ENCODE measurements at regions not wholly inside any gene's neighbourhood (a gene's known extent, or its start where the extent isn't known, plus 50 kb on each side); places are given as distances from the start of the nearest gene placed in this dataset.

DNA sequence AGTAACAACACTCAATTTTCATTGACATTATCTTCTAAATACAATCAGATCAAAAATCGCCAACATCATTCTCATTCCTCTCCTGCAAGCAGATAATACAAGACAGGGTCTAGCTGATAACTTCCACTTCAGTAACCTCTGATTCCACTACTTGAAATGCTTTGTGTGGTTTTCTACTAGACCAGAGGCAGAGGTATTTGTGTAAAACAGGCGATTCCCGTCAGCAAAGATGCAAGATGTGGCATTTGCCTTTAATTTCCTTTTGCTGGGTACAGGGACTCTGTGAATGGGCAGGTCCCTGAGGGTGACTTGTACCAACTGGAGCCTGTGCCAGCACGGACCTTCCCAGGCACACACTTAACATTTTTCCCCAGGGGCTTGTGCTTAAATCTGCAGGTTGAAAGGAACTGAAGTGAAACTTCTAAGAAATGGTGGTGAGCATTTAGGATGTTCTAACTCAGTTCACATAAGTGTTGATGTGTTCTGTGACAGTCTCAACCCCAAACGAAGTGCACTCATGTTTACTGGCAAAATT, 625.5 kb upstream of the WWC1 start:
- no peaks in the 10 kb centered on the region for H3K27me3 ChIP-seq
- H3K27ac ChIP-seq, result no peak overlapping the region
- DNase-seq, result no peak
- H3K4me3 ChIP-seq, result no peak overlapping the region
- 56 to 57% methylated on average over 3 to 5 of the region's 5 CpGs for WGBS, 2 donors (ENCODE audit: low coverage in 1 of 2)
- TF ChIP-seq POLR2AphosphoS5 (IDR thresholded peaks at IDR 0.05), result no peak
- in situ Hi-C loops (cut with MboI; ENCODE audit: low pct_ligation_motif_present in 1 of 4, low pct_unique_long_range_greater_than_20kb in 1 of 4, low sequenced_read_pairs in 3 of 4) (no loop called here), intact Hi-C loops (cut with DNase I; ENCODE audit: low total_unique reads) (no loop called here)
- H3K4me1 ChIP-seq, result no peaks in the 10 kb centered on the region
- no peaks in the 10 kb centered on the region for H3K9me3 ChIP-seq
- no peaks in the 10 kb centered on the region for H3K36me3 ChIP-seq

DNA sequence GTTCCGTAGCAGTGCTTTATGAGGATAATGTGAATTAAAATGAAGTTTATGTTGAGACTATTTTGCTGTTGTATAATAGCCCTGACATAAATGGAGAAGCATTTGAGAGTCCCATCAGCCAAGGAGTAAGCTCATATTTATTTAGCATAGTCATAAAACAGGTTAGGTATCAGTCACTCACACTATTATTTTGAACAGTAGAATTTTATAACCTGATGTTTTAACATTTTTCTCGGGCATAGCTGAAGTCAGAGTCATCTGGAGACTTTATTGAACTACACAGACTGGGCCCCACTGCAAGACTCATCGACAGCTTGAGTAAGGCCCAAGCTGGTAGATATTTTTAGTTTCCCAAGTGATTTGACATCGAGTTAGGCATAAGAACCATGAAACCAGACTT, 620.3 kb upstream of the WWC1 start:
- in situ Hi-C loops (cut with MboI; ENCODE audit: low pct_ligation_motif_present in 1 of 4, low pct_unique_long_range_greater_than_20kb in 1 of 4, low sequenced_read_pairs in 3 of 4), result no loop called here
- no peaks in the 10 kb centered on the region for H3K27me3 ChIP-seq
- intact Hi-C loops (cut with DNase I; ENCODE audit: low total_unique reads), result no loop called here
- H3K36me3 ChIP-seq, result no peaks in the 10 kb centered on the region
- H3K4me3 ChIP-seq, result no peak overlapping the region
- no peaks in the 10 kb centered on the region for H3K9me3 ChIP-seq
- DNase-seq, result no peak
- H3K4me1 ChIP-seq, result no peaks in the 10 kb centered on the region
- H3K27ac ChIP-seq, result no peak overlapping the region
- 59 to 70% methylated on average over 2 to 4 of the region's 4 CpGs for WGBS, 2 donors (ENCODE audit: low coverage in 1 of 2)
- no peak for TF ChIP-seq POLR2A (IDR thresholded peaks at IDR 0.05)
- no peak for TF ChIP-seq EP300 (IDR thresholded peaks at IDR 0.05; ENCODE audit: low read depth)
- TF ChIP-seq POLR2AphosphoS5 (IDR thresholded peaks at IDR 0.05), result no peak
- TF ChIP-seq, protein P1, sequence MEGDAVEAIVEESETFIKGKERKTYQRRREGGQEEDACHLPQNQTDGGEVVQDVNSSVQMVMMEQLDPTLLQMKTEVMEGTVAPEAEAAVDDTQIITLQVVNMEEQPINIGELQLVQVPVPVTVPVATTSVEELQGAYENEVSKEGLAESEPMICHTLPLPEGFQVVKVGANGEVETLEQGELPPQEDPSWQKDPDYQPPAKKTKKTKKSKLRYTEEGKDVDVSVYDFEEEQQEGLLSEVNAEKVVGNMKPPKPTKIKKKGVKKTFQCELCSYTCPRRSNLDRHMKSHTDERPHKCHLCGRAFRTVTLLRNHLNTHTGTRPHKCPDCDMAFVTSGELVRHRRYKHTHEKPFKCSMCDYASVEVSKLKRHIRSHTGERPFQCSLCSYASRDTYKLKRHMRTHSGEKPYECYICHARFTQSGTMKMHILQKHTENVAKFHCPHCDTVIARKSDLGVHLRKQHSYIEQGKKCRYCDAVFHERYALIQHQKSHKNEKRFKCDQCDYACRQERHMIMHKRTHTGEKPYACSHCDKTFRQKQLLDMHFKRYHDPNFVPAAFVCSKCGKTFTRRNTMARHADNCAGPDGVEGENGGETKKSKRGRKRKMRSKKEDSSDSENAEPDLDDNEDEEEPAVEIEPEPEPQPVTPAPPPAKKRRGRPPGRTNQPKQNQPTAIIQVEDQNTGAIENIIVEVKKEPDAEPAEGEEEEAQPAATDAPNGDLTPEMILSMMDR (IDR thresholded peaks at IDR 0.05), result no peak

DNA sequence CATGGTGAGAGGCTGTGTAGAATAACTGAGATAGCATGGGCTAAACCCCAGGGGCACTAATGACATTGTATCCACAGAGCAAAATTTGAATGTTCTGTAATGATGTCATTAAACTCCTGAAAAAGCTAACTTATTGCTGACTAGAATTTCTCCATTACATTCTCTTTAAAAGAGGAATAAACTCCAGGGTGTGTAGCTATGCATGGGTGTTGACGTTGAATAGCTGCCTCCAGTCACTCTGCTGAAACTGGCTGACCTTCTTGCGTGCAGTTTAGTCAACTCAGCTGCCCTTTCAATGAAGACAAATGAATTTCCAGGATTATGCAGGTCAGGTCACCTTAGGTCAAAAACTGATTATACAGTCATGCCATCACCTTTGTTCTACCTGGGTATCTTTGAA, 617.5 kb upstream of the WWC1 start:
- intact Hi-C loops (cut with DNase I; ENCODE audit: low total_unique reads), result no loop called here
- H3K36me3 ChIP-seq, result no peaks in the 10 kb centered on the region
- no peak for DNase-seq
- in situ Hi-C loops (cut with MboI; ENCODE audit: low pct_ligation_motif_present in 1 of 4, low pct_unique_long_range_greater_than_20kb in 1 of 4, low sequenced_read_pairs in 3 of 4), result no loop called here
- 65% methylated on average over 2 of the region's 2 CpGs; no CpG with 5 or more reads in 1 of the 2 donors for WGBS, 2 donors (ENCODE audit: low coverage in 1 of 2)
- H3K27ac ChIP-seq, result no peak overlapping the region
- no peak for TF ChIP-seq POLR2A (IDR thresholded peaks at IDR 0.05)
- TF ChIP-seq EP300 (IDR thresholded peaks at IDR 0.05; ENCODE audit: low read depth), result no peak
- no peak for TF ChIP-seq POLR2AphosphoS5 (IDR thresholded peaks at IDR 0.05)
- TF ChIP-seq, protein P1 (IDR thresholded peaks at IDR 0.05), result no peak
- no peaks in the 10 kb centered on the region for H3K27me3 ChIP-seq
- H3K4me3 ChIP-seq, result no peak overlapping the region
- H3K9me3 ChIP-seq, result no peaks in the 10 kb centered on the region
- H3K4me1 ChIP-seq, result no peaks in the 10 kb centered on the region

DNA sequence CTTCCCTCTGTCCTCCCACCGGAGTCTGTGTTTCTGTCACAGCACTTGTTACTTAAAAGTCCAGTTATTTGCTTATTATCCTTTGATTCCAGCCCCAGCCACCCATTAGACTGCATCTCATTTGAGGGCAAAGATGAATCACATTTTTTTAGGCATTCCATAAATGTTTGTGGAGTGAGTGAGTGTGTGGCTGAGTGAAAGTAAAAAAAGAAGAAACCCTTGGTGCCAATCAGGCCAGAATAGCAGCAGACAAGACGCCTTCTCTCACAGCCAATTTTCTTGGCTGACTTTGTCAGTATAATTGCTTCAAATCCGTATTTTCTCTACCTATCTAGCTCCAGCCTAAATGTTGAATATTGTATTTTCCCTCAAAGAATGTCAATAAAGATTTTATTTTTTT, 613.0 kb upstream of the WWC1 start:
- no peak overlapping the region for H3K27ac ChIP-seq
- H3K4me3 ChIP-seq, result no peak overlapping the region
- H3K36me3 ChIP-seq, result no peaks in the 10 kb centered on the region
- TF ChIP-seq POLR2AphosphoS5 (IDR thresholded peaks at IDR 0.05), result no peak
- TF ChIP-seq EP300 (IDR thresholded peaks at IDR 0.05; ENCODE audit: low read depth), result no peak
- TF ChIP-seq POLR2A (IDR thresholded peaks at IDR 0.05), result no peak
- TF ChIP-seq, protein P1 (IDR thresholded peaks at IDR 0.05), result no peak
- WGBS, 2 donors (ENCODE audit: low coverage in 1 of 2), result 72 to 78% methylated on average over 3 of the region's 3 CpGs
- H3K27me3 ChIP-seq, result no peaks in the 10 kb centered on the region
- in situ Hi-C loops (cut with MboI; ENCODE audit: low pct_ligation_motif_present in 1 of 4, low pct_unique_long_range_greater_than_20kb in 1 of 4, low sequenced_read_pairs in 3 of 4) (no loop called here), intact Hi-C loops (cut with DNase I; ENCODE audit: low total_unique reads) (no loop called here)
- H3K9me3 ChIP-seq, result no peaks in the 10 kb centered on the region
- H3K4me1 ChIP-seq, result no peaks in the 10 kb centered on the region
- DNase-seq, result no peak

DNA sequence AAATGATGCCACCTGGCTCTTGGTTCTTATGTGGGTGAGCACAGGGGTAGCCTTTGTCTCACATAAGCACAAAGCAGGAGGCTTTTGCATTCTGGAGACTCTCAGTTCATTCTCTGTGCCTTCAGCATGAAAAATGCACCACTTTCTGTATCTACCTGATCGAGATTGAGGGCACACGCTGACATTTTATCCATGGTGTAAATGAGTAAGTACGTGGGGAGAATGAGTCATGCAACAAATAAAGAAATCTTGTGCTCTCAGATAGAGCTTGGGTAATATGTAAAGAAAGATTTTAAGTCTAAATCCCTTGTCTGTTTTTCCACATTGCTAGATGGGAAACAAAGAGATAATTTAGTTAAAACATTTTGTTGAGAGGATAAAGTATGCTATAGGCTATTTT, 607.2 kb upstream of the WWC1 start:
- no peaks in the 10 kb centered on the region for H3K36me3 ChIP-seq
- no peak overlapping the region for H3K27ac ChIP-seq
- DNase-seq, result no peak
- no peaks in the 10 kb centered on the region for H3K4me1 ChIP-seq
- intact Hi-C loops (cut with DNase I; ENCODE audit: low total_unique reads), result no loop called here
- TF ChIP-seq, protein P1 (IDR thresholded peaks at IDR 0.05), result no peak
- H3K4me3 ChIP-seq, result no peak overlapping the region
- H3K27me3 ChIP-seq, result no peaks in the 10 kb centered on the region
- in situ Hi-C loops (cut with MboI; ENCODE audit: low pct_ligation_motif_present in 1 of 4, low pct_unique_long_range_greater_than_20kb in 1 of 4, low sequenced_read_pairs in 3 of 4), result no loop called here
- 70 to 96% methylated on average over 3 of the region's 3 CpGs for WGBS, 2 donors (ENCODE audit: low coverage in 1 of 2)
- no peaks in the 10 kb centered on the region for H3K9me3 ChIP-seq

Data from transverse colon (tissue), 4 donors.